ENCODE measurements at regions not wholly inside any gene's neighbourhood (a gene's known extent, or its start where the extent isn't known, plus 50 kb on each side); places are given as distances from the start of the nearest gene placed in this dataset.

DNA sequence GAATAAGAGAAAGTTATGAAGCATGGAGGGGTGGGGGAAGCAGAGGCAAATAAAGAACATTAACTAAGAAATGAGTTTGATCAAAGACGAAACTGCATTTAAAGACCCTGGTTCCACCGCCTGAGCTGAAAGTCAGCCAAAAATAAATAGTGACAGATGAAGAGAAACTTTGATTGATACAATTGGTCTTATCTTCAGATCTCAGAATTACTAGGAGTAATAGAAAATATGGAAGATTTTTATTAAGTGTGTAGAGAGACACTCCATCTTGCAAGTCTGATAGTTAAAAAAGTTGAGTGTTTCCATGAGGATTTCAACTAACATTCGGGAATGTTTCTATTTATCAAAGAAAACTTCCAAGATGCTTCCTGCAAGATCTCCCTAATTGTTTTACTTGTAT lies 418.2 kb upstream of the ADGRL2 start:
- H3K27me3 ChIP-seq, result no peaks in the 10 kb centered on the region
- H3K4me1 ChIP-seq (replicated peaks in 1 of 2), result no peaks in the 10 kb centered on the region
- H3K36me3 ChIP-seq (replicated peaks in 1 of 2), result no peaks in the 10 kb centered on the region
- H3K4me3 ChIP-seq, result no peak overlapping the region
- H3K27ac ChIP-seq, result no peak overlapping the region
- intact Hi-C loops (cut with DNase I), result no loop called here
- H3K9me3 ChIP-seq (replicated peaks in 1 of 3), result no peaks in the 10 kb centered on the region
- WGBS, 4 donors, result 90 to 92% (median 91%) methylated on average over 3 of the region's 3 CpGs
- DNase-seq, result no peak
- TF ChIP-seq POLR2A (IDR thresholded peaks at IDR 0.05), result no peak
- TF ChIP-seq CTCF (IDR thresholded peaks at IDR 0.05), result no peak

- Histone ChIP-seq H3K4me3 (no peak overlapping the region), H3K27me3 (no peaks in the 10 kb centered on the region), H3K27ac (no peak overlapping the region), H3K4me1 (replicated peaks in 1 of 2) (no peaks in the 10 kb centered on the region), H3K9me3 (replicated peaks in 1 of 3) (no peaks in the 10 kb centered on the region), H3K36me3 (replicated peaks in 1 of 2) (no peaks in the 10 kb centered on the region)
- intact Hi-C loops (cut with DNase I), result no loop called here
- 91 to 95% (median 92%) methylated on average over 5 of the region's 5 CpGs for WGBS, 4 donors
- TF ChIP-seq CTCF (IDR thresholded peaks at IDR 0.05) (no peak), POLR2A (IDR thresholded peaks at IDR 0.05) (no peak)
- DNase-seq, result no peak
These were observed 418.9 kb upstream of the ADGRL2 start for GRCh38 chr1:81381881-81382280.

- DNase-seq, result no peak
- H3K27ac ChIP-seq, result no peak overlapping the region
- intact Hi-C loops (cut with DNase I), result no loop called here
- no peaks in the 10 kb centered on the region for H3K36me3 ChIP-seq (replicated peaks in 1 of 2)
- no peak overlapping the region for H3K4me3 ChIP-seq
- H3K4me1 ChIP-seq (replicated peaks in 1 of 2), result no peaks in the 10 kb centered on the region
- no peaks in the 10 kb centered on the region for H3K9me3 ChIP-seq (replicated peaks in 1 of 3)
- 95 to 100% (median 97%) methylated on average over 1 of the region's 1 CpG for WGBS, 4 donors
- TF ChIP-seq CTCF (IDR thresholded peaks at IDR 0.05) (no peak), POLR2A (IDR thresholded peaks at IDR 0.05) (no peak)
- H3K27me3 ChIP-seq, result no peaks in the 10 kb centered on the region
These were observed 420.3 kb upstream of the ADGRL2 start for GRCh38 chr1:81380436-81380835.

DNA sequence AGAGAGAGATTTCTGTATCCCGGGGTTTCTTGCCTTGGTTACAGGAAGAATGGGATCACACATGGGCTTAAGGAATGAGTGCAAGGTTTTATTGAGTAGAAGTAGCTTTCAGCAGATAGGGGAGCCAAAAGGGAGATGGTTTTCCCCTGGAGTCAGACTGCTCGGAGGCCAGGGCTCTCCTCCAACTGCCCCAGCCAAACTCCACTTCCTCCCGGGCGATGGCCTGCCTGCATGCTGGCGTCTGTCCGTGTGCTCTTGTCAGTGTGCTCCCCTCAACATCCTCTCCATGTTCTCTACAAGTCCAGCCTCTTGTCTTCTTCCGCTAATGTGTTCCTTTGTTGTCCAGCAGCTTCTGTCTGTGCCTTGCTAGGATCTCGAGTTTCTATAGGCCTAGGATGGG lies 421.3 kb upstream of the ADGRL2 start:
- H3K36me3 ChIP-seq (replicated peaks in 1 of 2), result no peaks in the 10 kb centered on the region
- WGBS, 4 donors, result 90 to 100% (median 94%) methylated on average over 7 to 8 of the region's 8 CpGs
- intact Hi-C loops (cut with DNase I), result no loop called here

More for the DNA sequence above, 421.3 kb upstream of the ADGRL2 start:
- no peaks in the 10 kb centered on the region for H3K27me3 ChIP-seq
- DNase-seq, result no peak
- no peak overlapping the region for H3K4me3 ChIP-seq
- TF ChIP-seq CTCF (IDR thresholded peaks at IDR 0.05), result no peak
- TF ChIP-seq POLR2A (IDR thresholded peaks at IDR 0.05), result no peak
- no peaks in the 10 kb centered on the region for H3K4me1 ChIP-seq (replicated peaks in 1 of 2)
- no peaks in the 10 kb centered on the region for H3K9me3 ChIP-seq (replicated peaks in 1 of 3)
- H3K27ac ChIP-seq, result no peak overlapping the region

All from adrenal gland (tissue), 9 donors.